Hematopoietic multipotent progenitor cell treated with erythropoietin and hydrocortisone succinate and interleukin-3 and kit ligand, for 17 days (in vitro differentiated cells): ENCODE measurements at regions not wholly inside any gene's neighbourhood (a gene's known extent, or its start where the extent isn't known, plus 50 kb on each side); places are given as distances from the start of the nearest gene placed in this dataset.
"Not testable (repeated sequence)": the region's sequence is repeated elsewhere in the genome, so short reads cannot be mapped to it uniquely, and the experiment has no call there.

ENCODE experiments used
- DNase-seq: peaks from one replicate; pipeline ENCODE4 v3.0.0-alpha.2; 2015; ENCODE audit warnings: low spot score

DNA sequence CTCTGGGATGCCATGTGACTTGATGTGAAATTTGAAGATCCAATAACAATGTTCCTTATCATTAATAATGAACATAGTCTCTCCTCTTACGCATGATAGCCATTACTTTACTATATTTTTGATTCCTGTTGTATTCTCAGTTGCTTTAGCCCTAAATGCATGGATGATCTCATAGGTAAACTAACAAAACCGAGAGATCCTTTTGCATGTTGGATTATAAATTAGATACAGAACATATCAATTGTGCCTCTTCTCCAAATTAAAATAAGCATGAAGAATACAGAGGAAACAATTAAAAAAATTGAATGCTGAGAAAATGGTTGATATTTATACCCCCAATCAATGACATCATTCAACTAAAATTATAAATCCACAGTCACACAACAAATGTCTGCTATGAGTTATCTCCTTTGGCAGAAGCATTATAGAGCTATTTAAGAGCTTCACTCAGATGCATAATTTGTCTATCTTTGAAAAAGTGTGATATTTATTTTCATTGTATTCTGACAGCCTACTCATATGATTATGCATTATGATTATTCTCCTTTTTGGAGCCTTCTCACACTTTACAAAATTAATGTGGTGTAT is 386.4 kb upstream of the STXBP6 start:
- DNase-seq = no peak

DNA sequence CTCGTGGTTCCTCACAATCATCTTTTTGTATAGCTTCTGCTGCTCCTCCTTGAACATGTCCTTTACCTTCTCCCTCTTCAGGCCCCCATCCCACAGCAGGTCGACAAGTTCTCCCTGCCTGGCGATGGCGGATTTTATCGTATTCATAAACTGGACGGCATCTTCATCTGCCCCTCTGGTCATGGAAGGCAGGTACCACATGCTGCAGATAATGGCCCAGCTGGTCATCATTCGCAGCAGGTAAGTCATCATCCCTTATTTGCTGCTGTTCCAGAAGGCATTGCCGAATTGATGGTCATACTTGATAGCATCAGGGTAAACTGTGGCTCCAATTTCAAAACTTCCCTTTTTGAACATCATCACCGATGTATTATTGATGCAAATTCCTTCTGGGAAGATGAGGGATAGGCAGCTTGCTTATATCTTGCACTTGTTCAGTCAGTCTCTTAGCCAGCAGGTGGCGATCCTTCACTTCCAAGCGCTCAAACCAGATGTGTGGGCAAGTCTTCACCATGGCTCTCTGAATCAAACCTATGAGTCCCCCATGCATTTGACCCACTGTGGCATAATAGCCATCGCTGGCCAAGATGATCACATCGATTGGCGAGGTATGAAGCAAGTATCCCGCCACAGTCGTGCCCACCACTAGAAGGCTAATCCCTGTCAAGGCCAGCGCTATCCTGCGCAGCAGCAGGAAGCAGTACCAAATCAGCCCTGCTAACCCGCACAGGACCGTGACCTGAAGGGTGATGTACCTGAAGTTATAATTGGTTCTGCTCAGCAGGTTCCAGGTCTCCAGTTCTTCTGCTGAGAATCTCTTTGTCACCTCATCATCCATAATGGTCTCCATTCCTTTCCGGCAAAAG is 381.5 kb upstream of the STXBP6 start:
- no peak for DNase-seq

DNA sequence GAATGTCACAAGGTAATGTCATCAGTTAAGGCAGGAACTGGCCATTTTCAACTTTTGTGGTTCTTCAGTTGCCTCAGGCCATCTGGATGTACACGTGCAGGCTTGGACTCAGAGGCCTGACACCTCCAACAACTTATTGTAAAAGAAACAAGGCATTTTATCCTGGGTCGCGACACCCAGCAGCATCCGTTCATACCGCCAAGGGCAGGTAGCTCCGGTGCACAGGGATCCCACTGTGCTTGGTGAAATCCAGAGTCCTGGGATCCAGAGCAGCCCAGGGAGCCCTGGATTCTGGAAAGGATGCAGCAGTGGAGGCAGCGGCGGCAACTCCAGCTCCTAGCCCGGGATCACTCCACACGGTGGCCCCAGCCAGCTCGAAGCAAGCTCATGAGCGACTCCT is 380.9 kb upstream of the STXBP6 start:
- no peak for DNase-seq

DNA sequence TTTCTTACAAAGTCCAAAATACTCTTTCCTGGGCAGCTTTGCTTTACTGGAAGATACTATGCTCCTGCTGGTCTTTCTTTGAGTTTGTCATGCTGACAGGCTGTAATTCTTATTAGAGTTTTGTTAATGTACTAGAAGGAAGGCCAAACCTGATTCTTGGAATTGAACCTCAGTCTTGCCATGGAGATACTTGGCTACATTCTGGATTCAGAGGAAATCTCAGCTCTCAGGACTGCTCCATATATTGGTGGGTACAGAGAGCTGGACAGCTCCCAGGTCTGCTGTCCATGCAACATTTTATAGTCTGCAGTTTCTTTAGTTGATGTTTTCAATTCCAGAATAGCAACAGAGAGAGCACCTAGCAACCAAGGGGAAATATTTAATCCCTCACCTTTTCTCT is 363.1 kb upstream of the STXBP6 start:
- DNase-seq = no peak

DNA sequence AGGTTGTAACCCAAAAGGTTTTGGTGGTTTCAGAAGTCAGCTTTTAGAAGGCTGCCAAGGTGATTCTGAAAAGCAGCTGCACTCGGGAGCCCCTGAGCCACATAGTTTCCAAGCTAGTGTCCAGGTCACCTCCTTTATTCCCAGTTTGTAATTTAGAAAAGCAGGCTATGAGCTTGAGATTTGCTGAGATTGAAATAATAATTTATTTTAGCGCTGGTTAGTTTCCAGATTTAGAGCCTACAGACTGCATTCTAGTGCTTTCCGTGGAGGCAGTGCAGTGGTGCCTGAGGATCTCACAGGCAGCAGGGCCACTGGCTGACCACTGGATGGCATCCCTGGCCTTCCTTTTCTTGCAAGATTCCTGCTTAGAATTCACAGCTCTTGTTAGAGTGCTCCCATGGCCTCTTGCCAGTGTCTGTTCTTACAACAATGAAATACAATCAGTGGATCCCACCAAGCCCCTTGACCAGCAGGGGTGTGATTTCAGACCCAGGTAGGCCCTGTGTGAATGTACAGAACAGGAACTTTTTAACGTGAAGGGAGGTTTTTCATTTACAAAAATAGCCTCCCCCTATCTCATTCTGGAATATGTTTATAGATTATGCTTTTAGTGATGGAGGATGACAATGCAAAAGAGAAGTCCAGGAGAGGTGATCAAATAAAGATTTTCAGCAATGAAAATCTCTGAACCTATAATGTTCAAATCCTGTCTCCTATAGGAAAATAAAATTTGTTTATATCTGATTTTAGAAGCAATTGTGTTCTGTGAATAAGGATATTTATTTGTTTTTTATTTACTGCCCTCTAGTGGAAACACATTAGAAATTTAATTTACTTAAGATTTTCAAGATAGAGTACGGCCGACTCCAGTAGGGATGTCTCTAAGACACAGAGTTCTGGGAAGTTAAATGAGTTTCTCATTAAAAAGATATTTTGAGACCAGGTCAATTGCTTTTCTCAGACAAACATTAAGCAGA is 362.1 kb upstream of the STXBP6 start:
- no peak for DNase-seq

DNA sequence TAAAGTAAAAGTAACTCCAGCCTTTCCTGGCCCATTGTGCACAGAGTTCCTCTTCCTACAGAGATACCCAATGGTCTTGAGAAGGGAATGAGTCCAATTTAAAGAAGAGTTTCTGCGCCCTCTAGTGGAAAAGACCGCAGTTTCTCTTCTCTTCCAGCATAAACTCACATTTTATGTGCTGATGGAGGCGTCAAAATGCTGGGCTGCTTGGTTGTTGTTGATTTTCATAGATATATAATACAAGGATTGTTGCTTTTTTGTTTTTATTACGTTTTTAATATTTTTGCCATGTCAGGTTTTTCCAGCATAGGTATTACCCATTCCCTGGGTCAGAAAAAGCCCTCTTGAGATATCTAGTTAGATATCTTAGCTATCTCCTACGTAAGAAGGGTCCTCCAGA is 356.9 kb upstream of the STXBP6 start:
- DNase-seq = no peak

DNA sequence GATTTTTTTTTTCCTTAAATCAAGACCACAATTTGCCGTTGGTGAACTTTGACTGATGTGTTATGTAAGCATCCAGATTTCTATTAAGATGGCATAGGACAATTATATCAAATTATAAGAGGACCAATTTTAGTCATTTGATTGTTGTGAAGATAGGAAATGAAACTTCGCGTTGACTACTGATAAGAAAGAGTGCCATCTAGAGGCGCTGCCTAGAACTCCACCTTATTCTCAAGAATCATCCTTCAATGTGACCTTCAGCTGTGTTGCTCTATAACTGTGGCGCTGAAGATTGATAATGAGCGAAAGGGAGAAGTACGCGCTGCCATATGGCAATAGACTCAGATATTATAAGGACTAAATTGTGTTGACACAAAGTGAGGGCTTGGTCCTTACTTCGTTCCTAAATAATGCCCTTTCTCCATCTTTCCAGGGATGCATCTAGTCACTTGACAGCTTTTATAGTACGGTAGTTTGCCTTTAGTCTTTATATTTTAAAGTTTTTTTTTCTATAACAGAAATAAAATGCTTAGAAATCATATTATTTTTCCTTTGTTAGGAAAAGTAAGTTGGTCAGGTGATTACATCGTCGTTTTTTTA is 350.8 kb upstream of the STXBP6 start:
- DNase-seq = peak; percentile 10

DNA sequence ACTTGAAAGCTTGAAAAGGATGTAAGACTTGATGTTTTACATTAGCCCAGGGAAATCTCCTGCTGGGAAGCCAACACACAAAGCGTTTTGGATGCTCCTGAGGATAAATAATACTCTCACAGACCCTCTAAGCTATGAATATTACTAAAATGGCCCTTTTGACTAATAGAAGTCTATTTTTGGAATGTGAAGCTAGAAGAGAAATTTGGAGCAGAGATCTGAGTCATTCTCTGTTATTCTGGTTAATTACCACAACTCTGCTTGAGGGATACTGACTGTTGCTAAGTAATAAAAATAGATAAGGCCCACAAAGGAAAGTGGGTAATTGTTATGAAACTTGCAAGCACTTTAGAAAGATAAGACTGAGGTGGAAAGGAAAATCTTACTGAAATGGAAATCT is 346.2 kb upstream of the STXBP6 start:
- DNase-seq = no peak

DNA sequence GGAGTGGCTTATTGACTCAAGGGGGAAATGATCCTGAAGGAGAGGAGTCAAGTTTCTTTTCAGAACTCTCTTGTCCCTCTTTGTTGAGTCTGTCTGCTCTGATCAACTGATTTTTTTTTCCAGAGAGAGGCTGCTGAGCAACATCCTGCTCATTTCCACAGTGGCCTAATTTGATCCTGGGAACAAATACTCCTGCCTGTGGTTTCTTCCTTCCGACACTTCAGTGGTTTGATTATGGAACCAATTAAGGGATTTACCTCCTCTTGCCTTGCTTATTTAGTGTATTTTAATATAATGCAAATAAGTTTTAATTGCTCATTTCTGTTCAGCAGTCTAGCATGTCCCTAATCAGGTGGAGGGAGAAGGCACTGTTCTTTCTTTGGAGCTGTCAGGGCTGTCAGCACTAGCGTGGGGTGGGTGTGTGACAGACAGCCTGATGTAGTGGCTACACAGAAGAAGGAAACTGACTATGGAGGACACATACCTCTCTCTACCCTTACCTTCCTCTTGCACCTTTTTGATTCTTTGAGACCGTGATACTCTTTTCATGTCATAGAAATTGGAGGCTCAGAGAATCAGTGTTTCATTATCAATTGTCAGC is 344.9 kb upstream of the STXBP6 start:
- DNase-seq = no peak

DNA sequence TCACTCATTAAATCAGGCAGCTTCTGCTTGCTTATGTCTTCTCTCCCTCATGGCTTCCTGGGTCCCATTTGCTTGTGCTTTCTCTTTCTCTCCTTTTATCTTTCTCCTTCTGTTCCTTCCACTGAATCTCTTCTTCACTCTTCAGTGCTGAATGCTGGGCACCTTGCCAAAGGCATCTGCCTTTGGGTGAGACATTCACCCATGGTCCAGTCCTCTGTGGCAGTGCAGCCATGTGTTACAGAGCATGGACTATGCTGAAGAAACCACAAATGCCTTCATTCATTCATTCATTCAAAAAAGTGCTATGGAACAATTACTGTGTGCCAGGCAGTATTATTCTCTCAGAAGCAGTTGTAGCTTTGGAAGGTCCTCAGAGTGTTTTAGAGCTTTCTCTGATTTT is 344.4 kb upstream of the STXBP6 start:
- no peak for DNase-seq

DNA sequence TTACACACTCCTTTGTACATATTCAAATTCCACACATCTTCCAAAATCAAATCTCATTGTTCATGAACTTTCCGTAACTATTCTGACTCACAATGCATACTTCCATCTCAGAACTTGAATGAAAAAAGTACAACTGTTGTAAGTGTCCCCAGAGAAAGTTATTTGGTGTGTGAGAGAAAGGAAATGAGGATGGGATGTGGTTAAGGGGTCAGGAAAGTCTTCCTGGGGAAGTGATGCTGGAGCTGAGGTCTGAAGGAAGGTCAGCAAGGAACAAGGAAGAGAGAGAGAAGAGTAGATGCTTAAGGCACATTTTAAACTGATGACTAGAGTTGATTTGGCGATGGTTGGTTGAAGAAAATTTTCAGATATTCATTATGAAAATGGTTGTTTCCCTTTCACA is 340.0 kb upstream of the STXBP6 start:
- no peak for DNase-seq

DNA sequence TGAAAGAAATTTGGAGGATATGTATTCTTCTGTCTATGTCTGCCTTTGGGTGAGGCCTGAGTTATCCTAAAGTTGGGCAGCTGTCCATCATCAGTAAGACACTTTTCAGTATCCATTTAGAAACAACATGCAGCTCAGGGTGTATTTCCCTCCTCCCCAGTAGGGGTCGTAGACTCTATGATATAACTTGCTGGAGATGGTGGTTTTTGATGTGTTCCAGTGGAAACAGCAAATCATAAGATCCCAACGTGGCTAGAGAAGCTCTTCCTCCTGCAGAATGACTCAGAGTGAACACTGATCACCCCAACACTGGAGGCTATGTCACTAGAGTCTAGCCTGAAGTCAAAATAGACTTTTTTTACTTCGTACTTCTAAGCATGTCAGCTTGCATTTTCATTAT is 331.6 kb upstream of the STXBP6 start:
- no peak for DNase-seq

DNA sequence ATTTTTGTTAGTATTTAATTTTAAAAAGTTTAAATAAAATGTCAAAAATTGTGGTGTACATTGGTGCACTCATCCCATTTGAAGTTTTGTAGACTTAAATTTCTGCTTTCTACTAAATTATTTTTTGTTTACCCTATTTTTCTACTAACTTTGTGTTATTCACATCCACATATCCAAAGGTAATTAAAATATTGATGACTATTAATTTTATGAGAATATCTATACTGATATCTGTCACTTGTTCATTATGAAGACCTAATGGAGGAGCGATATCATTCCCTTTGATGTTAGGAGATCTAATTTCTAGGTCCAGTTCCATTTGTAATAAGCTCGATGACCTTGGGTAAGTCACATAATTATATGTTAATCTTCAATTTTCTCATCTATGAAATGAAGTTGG is 325.7 kb upstream of the STXBP6 start:
- no peak for DNase-seq

DNA sequence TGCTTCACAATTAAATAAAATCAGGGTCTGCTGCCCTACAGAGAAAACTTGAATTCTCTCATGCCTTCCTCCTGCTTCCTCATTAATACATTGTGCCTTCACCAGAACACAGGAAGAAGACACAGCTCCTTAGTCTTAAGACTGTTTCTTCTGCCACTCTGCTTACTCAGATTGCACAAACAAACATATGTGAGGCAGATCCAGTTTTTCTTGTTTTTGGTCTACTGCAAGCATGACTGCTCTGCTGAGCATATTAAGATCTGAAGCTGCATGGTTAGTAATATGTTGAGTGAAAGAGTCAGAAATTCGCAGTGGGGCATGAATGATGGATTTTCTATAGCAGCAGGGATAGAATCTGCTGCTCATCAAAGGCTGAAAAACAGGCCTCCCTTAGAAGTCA is 321.1 kb upstream of the STXBP6 start:
- DNase-seq = no peak

DNA sequence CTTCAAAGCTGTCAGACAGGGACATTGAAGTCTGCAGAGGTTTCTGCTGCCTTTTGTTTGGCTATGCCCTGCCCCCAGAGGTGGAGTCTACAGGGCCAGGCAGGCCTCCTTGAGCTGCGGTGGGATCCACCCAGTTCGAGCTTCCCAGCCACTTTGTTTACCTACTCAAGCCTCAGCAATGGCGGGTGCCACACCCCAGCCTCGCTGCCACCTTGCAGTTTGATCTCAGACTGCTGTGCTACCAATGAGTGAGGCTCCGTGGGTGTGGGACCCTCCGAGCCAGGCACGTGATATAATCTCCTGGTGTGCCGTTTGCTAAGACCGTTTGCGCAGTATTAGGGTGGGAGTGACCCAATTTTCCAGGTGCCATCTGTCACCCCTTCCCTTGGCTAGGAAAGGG is 320.1 kb upstream of the STXBP6 start:
- not testable (repeated sequence) for DNase-seq

DNA sequence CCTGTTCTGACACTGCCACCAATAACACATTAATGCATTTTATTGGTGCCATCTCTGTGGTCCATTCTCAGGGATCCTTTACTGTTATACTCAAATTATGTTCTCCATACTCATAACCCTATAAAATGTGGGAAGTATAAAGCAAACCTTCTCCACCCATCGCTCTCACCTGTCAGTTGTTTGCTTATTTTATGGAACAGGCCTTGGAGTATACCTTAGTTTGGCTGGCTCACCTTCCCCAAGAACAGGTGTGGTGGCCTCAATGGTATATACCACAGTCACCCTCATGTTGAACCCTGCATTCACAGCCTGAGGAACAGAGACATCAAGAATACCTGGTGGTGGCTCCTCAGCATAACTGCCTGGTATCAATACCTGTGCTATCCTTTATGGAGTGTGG is 308.4 kb upstream of the STXBP6 start:
- DNase-seq = no peak

DNA sequence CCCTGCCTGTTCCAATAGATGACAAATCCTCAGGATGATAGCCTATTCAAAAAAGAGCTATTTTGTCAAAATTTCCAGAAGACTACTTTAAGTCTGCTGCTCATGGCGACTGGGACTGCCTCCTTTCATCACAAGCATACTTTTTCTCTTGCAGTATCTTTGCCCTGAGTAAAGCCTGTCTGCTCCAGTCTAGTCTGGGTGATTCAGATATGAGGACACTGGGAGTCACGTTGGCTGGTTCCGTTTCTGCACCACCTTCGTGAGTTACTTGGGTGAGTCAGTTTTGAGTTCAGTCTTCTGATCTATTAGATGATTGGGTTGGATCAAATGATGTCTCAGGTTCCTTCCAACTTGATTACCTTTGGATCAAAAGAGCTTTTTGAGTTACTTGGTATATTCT is 301.3 kb upstream of the STXBP6 start:
- no peak for DNase-seq

DNA sequence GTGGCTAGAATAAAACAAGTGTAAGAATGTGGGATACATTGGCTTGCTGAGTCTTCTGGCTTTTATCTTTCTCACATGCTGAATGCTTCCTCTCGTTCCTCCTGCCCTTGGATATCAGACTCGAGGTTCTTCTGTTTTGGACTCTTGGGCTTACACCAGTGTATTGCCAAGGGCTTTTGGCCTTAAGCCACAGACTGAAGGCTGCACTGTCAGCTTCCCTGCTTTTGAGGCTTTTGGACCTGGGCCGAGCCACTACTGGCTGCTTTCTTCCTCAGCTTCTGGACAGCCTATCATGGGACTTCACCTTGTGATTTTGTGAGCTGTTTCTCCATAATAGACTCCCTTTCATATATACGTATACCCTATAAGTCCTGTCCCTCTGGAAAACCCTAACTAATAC is 300.9 kb upstream of the STXBP6 start:
- DNase-seq = no peak

DNA sequence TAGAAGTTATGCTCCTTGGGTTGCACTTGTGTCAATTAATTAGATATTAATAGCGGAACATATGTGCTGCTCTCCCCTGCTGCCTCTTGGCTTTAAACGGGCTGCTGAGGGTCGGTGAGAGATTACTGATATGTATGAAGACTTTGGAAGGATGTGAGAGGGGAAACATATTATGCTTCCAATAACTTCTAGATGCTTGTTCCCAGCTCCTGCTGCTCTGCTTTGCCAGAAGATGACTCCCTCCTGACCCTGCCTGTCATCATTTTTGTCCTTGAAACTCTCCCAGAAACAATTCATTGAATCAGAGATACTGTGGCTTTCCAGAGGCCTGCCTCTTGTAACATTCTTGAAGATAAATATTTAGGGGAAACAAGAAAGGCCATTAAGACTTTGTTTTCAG is 300.1 kb upstream of the STXBP6 start:
- DNase-seq = no peak

DNA sequence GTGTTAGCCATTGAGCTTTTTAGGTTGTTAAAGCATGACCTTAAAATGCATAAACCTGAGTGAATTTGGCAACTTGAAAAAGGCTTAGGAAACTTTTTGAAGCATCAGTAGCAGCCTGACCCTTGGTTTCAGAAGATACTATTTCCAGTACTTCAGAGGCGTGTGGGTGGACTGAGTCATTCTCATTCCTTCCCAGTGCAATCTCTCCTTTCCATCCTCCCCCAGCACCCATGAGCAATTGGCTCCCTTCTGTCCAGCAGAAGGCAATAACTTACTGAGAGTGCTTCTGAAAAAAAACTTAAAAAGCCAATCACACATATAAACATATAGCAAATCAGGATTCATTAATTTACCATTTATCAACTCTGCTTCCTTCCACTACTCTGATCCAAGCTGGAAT is 299.3 kb upstream of the STXBP6 start:
- DNase-seq = no peak

DNA sequence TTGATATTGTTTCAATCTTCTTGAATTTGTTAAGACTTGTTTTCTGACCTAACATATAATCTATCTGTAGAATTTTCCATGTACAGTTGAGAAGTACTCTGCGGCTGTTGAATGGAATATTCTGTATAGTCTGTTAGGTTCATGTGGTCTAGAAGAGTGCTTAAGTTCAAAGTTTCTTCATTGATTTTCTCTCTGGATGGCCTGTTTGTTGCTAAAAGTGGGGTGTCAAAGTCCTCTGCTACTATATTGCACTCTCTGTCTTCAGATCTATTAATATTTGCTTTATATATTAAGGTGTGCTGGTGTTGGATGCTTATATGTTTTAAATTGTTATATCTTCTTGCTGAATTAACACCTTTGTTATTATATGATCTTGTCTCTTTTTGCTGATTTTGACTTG is 290.9 kb upstream of the STXBP6 start:
- DNase-seq = no peak

DNA sequence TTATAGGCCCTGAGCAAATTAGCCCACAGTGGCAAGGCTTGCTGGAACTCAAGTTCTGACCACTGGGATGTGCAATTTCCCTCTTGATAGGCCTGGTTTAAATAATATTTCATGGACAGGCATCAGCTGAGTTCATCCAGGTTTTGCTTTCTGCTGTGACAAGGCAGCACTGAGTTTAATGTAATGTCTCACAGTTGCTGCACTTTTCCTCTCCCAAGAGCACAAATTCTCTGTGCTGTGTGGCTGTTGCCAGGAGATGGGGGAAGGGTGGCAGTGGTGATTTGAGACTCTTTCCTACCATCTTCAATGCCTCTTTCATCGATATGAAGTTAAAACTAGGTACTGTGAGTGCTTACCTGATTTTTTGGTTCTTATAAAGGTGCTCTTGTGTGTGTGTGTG is 272.8 kb upstream of the STXBP6 start:
- DNase-seq = no peak
